HG03520 (cell line): ENCODE measurements at regions not wholly inside any gene's neighbourhood (a gene's known extent, or its start where the extent isn't known, plus 50 kb on each side); places are given as distances from the start of the nearest gene placed in this dataset.
"Not testable (repeated sequence)": the region's sequence is repeated elsewhere in the genome, so short reads cannot be mapped to it uniquely, and the experiment has no call there.

Experiments
- ATAC-seq: cut with Tn5 transposase; IDR thresholded peaks from one replicate; pipeline ENCODE4 v1.9.1; 2021; ENCODE audit warnings: mild to moderate bottlenecking, moderate library complexity; ENCODE audit not compliant: unreplicated experiment

- no peak for ATAC-seq
Observed at GRCh38 chr9:25284365-25284764, 393.9 kb downstream of the TUSC1 start.

- no peak for ATAC-seq
Observed at GRCh38 chr9:25282946-25283345, 395.3 kb downstream of the TUSC1 start.

- no peak for ATAC-seq
Observed at GRCh38 chr9:25261445-25261844, 416.8 kb downstream of the TUSC1 start.

DNA sequence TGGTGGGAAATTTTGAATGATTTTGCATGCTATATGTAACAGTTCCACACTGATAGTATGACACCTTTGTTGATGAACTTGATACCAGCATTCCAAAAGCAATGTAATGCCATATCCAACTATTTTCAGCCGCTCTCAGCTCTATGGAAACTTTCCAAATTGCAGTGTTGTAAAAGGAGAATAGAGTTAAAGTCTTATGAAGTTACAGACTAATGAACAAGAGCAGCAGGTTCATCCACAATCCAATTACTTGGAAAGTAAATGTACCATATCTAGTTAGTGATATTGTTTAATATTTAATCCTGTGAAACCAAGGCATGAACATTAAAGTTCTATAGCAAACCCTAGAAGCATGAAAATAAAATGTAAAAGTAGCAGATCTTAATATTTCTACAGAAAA is 418.2 kb downstream of the TUSC1 start:
- no peak for ATAC-seq

DNA sequence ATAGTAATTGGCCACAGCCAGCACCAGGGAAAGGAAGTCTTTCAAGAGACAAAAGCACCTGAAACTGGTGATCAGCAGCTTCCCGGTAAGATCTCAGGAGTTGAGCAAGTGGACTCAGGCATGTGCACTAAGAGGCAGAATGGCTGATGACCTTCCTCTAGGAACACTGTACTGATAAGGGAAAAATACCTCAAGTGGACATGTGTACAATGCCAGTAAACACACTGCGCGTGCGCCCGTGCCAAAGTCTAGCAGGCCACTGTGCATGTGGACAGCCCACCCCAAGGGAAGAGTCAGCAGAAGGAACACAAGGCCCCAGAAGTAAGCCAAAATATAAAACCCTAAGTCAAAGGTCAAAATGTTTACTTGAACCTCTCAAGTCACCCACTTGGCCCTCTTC is 423.0 kb downstream of the TUSC1 start:
- no peak for ATAC-seq

GRCh38 chr9:25254051-25254450 is 424.2 kb downstream of the TUSC1 start:
- no peak for ATAC-seq

DNA sequence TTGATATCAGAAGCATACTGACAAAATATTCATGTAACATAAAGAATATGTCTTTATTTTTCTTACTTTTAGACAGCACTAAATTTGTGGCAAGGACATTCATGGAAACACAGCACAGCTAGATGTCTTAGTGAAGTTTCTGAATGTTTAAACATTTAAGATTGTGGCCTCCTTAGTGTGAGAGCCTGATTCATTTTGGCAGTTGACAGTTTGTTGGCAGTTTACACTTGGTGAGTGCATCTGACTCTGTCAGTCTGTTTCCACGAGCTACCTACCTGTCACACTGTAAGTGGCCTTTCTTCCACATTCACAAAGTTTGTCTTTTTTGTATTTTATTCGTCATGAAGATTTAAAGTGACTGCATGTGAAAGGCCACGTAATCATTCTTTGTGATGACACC is 436.8 kb downstream of the TUSC1 start:
- no peak for ATAC-seq

GRCh38 chr9:25226901-25227686 is 451.1 kb downstream of the TUSC1 start:
- ATAC-seq = no peak

- no peak for ATAC-seq
Observed at GRCh38 chr9:25225938-25226760, 452.1 kb downstream of the TUSC1 start.

DNA sequence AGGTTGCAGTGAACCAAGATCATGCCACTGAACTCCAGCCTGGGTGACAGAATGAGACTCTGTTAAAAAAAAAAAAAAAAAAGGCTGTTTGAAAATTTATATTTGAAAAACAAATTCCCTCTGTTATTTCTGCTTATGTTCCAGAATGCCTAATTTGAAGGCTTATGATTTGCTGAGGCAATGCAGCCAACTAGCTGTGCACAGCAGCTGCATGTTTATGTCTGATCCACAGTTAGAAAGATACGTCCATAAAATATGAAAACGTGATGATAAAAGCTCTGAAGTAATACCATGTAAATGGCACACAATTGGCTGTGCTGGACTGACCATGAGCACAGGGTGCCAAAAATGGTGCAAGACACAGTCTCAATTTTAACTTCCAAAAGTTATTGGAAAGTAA is 453.2 kb downstream of the TUSC1 start:
- no peak for ATAC-seq

DNA sequence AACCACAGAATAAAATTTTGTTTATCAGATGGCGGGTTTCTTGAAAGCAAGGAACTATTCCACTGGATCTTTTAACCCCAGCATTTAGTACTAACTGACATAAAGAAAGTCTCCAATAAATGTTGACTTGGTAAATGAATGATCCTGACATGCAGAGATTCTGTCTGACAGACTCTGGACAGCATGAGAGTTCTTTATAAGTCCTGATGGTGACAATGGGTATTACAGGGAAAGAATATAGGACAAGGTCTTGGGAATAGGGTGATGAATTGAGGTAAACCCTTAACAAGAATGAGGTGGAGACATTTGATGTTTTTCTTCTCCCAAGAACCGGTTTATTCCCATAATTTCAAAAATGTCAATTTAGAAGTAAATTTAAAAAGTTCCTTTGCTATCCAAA is 453.9 kb downstream of the TUSC1 start:
- ATAC-seq = no peak

- ATAC-seq = no peak
Observed at GRCh38 chr9:25212361-25212760, 465.9 kb downstream of the TUSC1 start.

DNA sequence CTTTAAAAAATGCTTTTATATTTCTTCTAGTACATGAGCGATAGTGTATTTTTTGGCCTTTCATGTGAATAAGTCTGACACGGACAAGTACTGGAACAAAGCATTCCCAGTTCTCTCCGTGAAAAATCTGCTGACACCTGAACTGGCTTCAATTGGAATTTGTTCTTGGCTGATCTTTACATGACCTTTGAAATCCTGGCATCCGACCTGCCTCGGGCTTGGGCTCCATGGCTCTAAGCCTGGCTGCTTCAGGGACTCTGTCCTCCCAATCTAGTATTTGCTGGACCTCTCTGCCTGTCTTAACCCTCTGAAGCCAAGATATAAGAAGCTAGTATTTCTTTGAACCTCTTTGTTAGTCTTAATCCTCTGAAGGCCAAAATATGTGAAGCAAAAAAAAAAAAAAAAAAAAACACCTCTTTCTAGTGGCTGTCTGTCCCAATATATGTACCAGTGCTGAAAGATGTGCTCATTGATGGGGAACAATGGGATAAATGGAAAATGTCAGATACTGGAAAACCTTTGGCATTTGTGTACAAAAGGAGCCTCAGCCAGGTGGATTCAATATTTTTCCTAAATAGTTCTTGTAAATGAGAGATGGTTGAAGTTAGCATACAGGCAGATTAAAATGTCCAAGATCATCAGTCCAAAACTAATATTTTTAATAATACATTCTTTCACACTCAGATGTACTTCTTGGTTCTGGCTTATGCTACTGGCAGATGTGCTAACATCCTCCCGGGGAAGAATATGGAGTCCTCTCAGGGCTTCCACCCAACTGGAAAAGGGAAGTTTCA is 470.6 kb downstream of the TUSC1 start:
- ATAC-seq = no peak

GRCh38 chr9:25206027-25206426 is 472.2 kb downstream of the TUSC1 start:
- ATAC-seq = no peak

GRCh38 chr9:25205285-25205684 is 473.0 kb downstream of the TUSC1 start:
- ATAC-seq = no peak

- no peak for ATAC-seq
Observed at GRCh38 chr9:25177858-25178257, 500.4 kb downstream of the TUSC1 start.

GRCh38 chr9:25129537-25129936 is 548.7 kb downstream of the TUSC1 start:
- no peak for ATAC-seq

DNA sequence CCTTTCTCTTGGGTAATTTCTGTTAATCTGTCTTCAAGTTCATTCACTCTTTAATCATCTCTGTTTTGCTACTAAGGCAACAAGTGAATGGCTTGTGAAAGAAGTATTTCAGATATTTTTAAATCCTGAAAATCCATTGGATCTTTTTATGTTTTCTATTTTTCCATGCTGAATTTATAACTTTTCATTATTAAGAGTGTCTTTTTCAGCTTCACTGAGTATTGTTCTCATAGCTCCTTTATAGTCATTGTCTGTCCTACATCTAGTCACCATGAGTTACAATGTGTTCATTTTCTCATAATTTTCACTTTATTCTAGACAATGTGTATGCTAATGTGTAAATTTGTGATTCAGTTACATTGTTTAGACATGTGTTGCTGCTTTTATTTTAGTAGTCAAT is 556.4 kb downstream of the TUSC1 start:
- no peak for ATAC-seq

DNA sequence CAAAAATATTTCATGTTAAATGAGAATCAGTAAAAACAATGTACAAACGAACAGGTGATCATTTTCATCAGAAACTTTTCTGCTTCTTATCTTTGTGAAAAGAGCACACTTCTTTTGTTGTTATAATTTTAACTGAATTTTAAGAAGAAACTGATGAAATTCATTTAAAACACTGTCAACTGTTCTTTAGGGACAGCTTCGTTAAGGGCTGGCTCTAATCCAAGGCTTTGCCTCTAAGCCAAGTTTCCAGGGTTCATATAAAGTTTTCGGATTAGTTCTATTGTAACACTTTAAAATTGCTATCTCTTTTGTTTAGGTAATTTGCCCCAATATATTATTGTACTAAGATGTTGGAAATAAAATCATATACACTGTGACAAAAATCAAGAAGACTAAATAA is 559.2 kb downstream of the TUSC1 start:
- no peak for ATAC-seq

GRCh38 chr9:25117791-25118190 is 560.5 kb downstream of the TUSC1 start:
- ATAC-seq = no peak

- not testable (repeated sequence) for ATAC-seq
Observed at GRCh38 chr9:25102204-25102603, 556.5 kb upstream of the IZUMO3 start.
